ENCODE measurements at regions not wholly inside any gene's neighbourhood (a gene's known extent, or its start where the extent isn't known, plus 50 kb on each side); places are given as distances from the start of the nearest gene placed in this dataset.

DNA sequence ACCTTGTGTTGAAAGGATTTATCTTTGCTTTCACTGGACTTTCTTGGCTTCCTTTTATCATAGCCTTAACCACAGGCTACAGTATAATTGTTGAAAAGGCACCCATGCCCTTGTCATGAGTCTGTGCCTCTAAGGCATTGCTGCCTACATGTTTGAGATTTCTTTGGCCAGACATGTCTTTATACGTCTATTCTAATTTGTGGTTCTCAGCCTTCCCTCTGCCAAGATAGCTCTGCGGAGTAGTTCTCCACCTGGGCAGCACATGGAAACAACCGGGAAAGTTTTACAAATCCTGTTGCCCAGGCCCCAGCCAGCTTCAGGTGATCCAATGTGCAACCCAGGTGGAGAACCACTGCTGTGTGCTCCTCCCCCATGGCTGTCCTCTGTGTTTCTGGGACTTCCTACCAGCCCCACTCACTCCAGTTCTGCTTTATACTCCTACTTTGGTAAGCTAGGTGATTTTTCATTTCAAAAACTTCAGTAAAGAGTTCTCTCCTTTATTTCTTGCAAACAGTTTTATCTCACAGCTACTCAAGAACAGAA, 159.6 kb upstream of the MYLIP start:
- TF ChIP-seq STAT3 (IDR thresholded peaks at IDR 0.05; ENCODE audit: low read depth, low read length) (no peak), KLF5 (IDR thresholded peaks at IDR 0.05; ENCODE audit: partially characterized antibody) (no peak), CBX5 (IDR thresholded peaks at IDR 0.05; ENCODE audit: low read depth) (no peak)
- TF ChIP-seq, protein P1, sequence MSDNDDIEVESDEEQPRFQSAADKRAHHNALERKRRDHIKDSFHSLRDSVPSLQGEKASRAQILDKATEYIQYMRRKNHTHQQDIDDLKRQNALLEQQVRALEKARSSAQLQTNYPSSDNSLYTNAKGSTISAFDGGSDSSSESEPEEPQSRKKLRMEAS (IDR thresholded peaks at IDR 0.05; ENCODE audit: low read depth, low read length), result no peak
- TF ChIP-seq, protein P2, sequence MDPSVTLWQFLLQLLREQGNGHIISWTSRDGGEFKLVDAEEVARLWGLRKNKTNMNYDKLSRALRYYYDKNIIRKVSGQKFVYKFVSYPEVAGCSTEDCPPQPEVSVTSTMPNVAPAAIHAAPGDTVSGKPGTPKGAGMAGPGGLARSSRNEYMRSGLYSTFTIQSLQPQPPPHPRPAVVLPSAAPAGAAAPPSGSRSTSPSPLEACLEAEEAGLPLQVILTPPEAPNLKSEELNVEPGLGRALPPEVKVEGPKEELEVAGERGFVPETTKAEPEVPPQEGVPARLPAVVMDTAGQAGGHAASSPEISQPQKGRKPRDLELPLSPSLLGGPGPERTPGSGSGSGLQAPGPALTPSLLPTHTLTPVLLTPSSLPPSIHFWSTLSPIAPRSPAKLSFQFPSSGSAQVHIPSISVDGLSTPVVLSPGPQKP (IDR thresholded peaks at IDR 0.05; ENCODE audit: low read depth, low read length), result no peak

All from GM12878 (cell line).